OCI-LY3 (cell line): ENCODE measurements at regions not wholly inside any gene's neighbourhood (a gene's known extent, or its start where the extent isn't known, plus 50 kb on each side); places are given as distances from the start of the nearest gene placed in this dataset.
A peak's percentile ranks its signal among the peaks of the same experiment; 100 is the strongest.

ENCODE experiments used
- H2AFZ ChIP-seq: fragments of 200-600, 300-600 bp; shearing (Covaris generic); 2 replicates; pipeline ENCODE4 v1.6.0; 2014; ENCODE audit warnings: antibody characterized with exemption, low read depth, low read length
- H3K27ac ChIP-seq: fragments of 200-600, 300-600 bp; sonication (generic); 2 replicates; pipeline ENCODE4 v1.5.1; 2014; ENCODE audit warnings: mild to moderate bottlenecking, low read length, moderate library complexity, mixed read lengths
- H3K27me3 ChIP-seq: fragments of 200-600, 300-600 bp; sonication (generic); 2 replicates; pipeline ENCODE4 v1.6.1; 2014; ENCODE audit warnings: low read depth, low read length, mixed read lengths
- H3K36me3 ChIP-seq: fragments of 200-600, 300-600 bp; sonication (generic); replicated peaks from 2 replicates; pipeline ENCODE3; 2014; ENCODE audit warnings: low read depth, low read length, mixed read lengths
- H3K4me1 ChIP-seq: fragments of 300-600, 200-600 bp; sonication (generic); 2 replicates; pipeline ENCODE4 v1.6.1; 2014; ENCODE audit warnings: low read length, mixed read lengths
- H3K4me2 ChIP-seq: fragments of 200-600, 300-600 bp; sonication (generic); 2 replicates; pipeline ENCODE4 v1.6.1; 2014; ENCODE audit warnings: low read length, mixed read lengths
- H3K4me3 ChIP-seq: fragments of 300-600, 200-600 bp; sonication (generic); 2 replicates; pipeline ENCODE4 v1.5.1; 2014; ENCODE audit warnings: antibody characterized with exemption, mild to moderate bottlenecking, low read length, moderate library complexity
- H3K79me2 ChIP-seq: fragments of 300-600, 200-600 bp; shearing (Covaris generic); 2 replicates; pipeline ENCODE4 v1.6.1; 2014; ENCODE audit warnings: mild to moderate bottlenecking, low read length, mixed read lengths
- H3K9ac ChIP-seq: fragments of 300-600, 200-600 bp; shearing (Covaris generic); 2 replicates; pipeline ENCODE4 v1.6.0; 2014; ENCODE audit warnings: mild to moderate bottlenecking, low read length, moderate library complexity
- H3K9me3 ChIP-seq: fragments of 200-600, 300-600 bp; shearing (Covaris generic); 2 replicates; pipeline ENCODE4 v1.6.1; 2014; ENCODE audit warnings: low read length, mixed read lengths; ENCODE audit not compliant: insufficient read depth
- H4K20me1 ChIP-seq: fragments of 200-600, 300-600 bp; sonication (generic); 2 replicates; pipeline ENCODE4 v1.6.1; 2016; ENCODE audit warnings: low read length, mixed read lengths; ENCODE audit not compliant: insufficient read depth
- EZH2phosphoT487 ChIP-seq: fragments of 200-600 bp; shearing (Covaris generic); IDR thresholded peaks from 2 replicates; pipeline ENCODE4 v1.6.1; 2018; ENCODE audit warnings: antibody characterized with exemption, mixed run types, low read depth
- TF ChIP-seq, protein P1 (sequence below): fragments of 200-600, 300-600 bp; sonication (generic); IDR thresholded peaks from 2 replicates; pipeline ENCODE4 v1.5.1; 2014; ENCODE audit warnings: antibody characterized with exemption, low read length, low read depth

GRCh38 chr4:78665216-78665770, 110.9 kb upstream of the BMP2K start:
- no peak overlapping the region for H3K4me2 ChIP-seq
- H3K36me3 ChIP-seq, result no peaks in the 10 kb centered on the region
- no peaks in the 10 kb centered on the region for H4K20me1 ChIP-seq
- no peaks in the 10 kb centered on the region for H3K9me3 ChIP-seq
- no peak overlapping the region for H3K9ac ChIP-seq
- TF ChIP-seq EZH2phosphoT487, result no peak
- TF ChIP-seq, protein P1, sequence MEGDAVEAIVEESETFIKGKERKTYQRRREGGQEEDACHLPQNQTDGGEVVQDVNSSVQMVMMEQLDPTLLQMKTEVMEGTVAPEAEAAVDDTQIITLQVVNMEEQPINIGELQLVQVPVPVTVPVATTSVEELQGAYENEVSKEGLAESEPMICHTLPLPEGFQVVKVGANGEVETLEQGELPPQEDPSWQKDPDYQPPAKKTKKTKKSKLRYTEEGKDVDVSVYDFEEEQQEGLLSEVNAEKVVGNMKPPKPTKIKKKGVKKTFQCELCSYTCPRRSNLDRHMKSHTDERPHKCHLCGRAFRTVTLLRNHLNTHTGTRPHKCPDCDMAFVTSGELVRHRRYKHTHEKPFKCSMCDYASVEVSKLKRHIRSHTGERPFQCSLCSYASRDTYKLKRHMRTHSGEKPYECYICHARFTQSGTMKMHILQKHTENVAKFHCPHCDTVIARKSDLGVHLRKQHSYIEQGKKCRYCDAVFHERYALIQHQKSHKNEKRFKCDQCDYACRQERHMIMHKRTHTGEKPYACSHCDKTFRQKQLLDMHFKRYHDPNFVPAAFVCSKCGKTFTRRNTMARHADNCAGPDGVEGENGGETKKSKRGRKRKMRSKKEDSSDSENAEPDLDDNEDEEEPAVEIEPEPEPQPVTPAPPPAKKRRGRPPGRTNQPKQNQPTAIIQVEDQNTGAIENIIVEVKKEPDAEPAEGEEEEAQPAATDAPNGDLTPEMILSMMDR, result no peak
- no peaks in the 10 kb centered on the region for H3K79me2 ChIP-seq
- no peak overlapping the region for H3K27ac ChIP-seq
- H3K4me1 ChIP-seq, result peaks cover 38% of the 10 kb centered on the region
- no peak overlapping the region for H3K4me3 ChIP-seq
- peaks cover 19% of the 10 kb centered on the region for H3K27me3 ChIP-seq
- H2AFZ ChIP-seq, result no peak overlapping the region

GRCh38 chr4:78666830-78667258, 109.3 kb upstream of the BMP2K start:
- Histone ChIP-seq H2AFZ (no peak overlapping the region), H3K36me3 (no peaks in the 10 kb centered on the region), H3K79me2 (no peaks in the 10 kb centered on the region), H3K27me3 (peaks cover 14% of the 10 kb centered on the region; the same call in 1 of the 2 replicates), H3K9ac (no peak overlapping the region), H3K9me3 (no peaks in the 10 kb centered on the region), H4K20me1 (no peaks in the 10 kb centered on the region), H3K4me1 (peaks cover 35% of the 10 kb centered on the region), H3K4me3 (no peak overlapping the region), H3K27ac (no peak overlapping the region), H3K4me2 (0 out of 2 replicates have a peak overlapping the region, but pooled peaks have one; percentile 6)
- no peak for TF ChIP-seq EZH2phosphoT487
- TF ChIP-seq, protein P1, result no peak

GRCh38 chr4:78667325-78667724, 108.8 kb upstream of the BMP2K start:
- TF ChIP-seq, protein P1, result no peak
- no peak for TF ChIP-seq EZH2phosphoT487

GRCh38 chr4:78667764-78668163, 108.4 kb upstream of the BMP2K start:
- Histone ChIP-seq H4K20me1 (no peaks in the 10 kb centered on the region), H2AFZ (no peak overlapping the region), H3K4me1 (peaks cover 26% of the 10 kb centered on the region), H3K79me2 (no peaks in the 10 kb centered on the region), H3K4me2 (peak overlapping the region; percentile 64), H3K4me3 (0 out of 2 replicates have a peak overlapping the region, but pooled peaks have one; percentile 16), H3K9ac (no peak overlapping the region), H3K36me3 (no peaks in the 10 kb centered on the region), H3K27ac (peak overlapping the region; percentile 33), H3K9me3 (no peaks in the 10 kb centered on the region), H3K27me3 (peaks cover 20% of the 10 kb centered on the region; the same call in 1 of the 2 replicates)
- no peak for TF ChIP-seq EZH2phosphoT487
- TF ChIP-seq, protein P1, result no peak

More at GRCh38 chr4:78667325-78667724, 108.8 kb upstream of the BMP2K start:
- Histone ChIP-seq H3K27me3 (peaks cover 19% of the 10 kb centered on the region; the same call in 1 of the 2 replicates), H3K4me3 (0 out of 2 replicates have a peak overlapping the region, but pooled peaks have one; percentile 16), H3K36me3 (no peaks in the 10 kb centered on the region), H3K9ac (no peak overlapping the region), H2AFZ (no peak overlapping the region), H3K4me2 (peak overlapping the region; percentile 52), H3K9me3 (no peaks in the 10 kb centered on the region), H3K4me1 (peaks cover 30% of the 10 kb centered on the region), H4K20me1 (no peaks in the 10 kb centered on the region), H3K79me2 (no peaks in the 10 kb centered on the region), H3K27ac (0 out of 2 replicates have a peak overlapping the region, but pooled peaks have one; percentile 17)
